NCI-H82 (cell line): ENCODE measurements at regions not wholly inside any gene's neighbourhood (a gene's known extent, or its start where the extent isn't known, plus 50 kb on each side); places are given as distances from the start of the nearest gene placed in this dataset.
A peak's percentile ranks its signal among the peaks of the same experiment; 100 is the strongest.
"Not testable (repeated sequence)": the region's sequence is repeated elsewhere in the genome, so short reads cannot be mapped to it uniquely, and the experiment has no call there.

Source experiments
- DNase-seq: peaks from one replicate; lab custom pipeline; 2025; lab: John Stamatoyannopoulos, UW

GRCh38 chr15:56811586-56811985 lies 78.3 kb upstream of the ZNF280D start:
- no peak for DNase-seq

DNA sequence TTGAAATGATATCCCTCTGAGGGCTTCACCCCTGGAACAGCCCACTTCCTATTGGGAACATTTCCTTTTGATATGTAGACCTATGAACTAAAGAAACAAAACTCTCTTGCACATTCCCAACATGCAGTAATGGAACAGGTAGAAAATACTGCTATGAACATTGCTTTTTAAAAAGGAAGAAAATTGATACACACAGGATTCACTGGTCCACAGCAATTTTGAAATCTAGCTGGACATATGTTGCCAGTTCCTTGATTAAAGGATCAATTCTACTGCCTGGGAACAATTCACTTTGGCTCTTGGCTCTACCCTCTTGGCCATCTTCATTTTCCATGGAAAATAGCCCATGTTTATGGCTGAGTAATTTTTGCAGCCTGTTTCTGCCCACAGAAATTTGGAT lies 74.9 kb upstream of the ZNF280D start:
- DNase-seq = no peak

- no peak for DNase-seq
Observed at GRCh38 chr15:56806148-56806536, 72.8 kb upstream of the ZNF280D start.

DNA sequence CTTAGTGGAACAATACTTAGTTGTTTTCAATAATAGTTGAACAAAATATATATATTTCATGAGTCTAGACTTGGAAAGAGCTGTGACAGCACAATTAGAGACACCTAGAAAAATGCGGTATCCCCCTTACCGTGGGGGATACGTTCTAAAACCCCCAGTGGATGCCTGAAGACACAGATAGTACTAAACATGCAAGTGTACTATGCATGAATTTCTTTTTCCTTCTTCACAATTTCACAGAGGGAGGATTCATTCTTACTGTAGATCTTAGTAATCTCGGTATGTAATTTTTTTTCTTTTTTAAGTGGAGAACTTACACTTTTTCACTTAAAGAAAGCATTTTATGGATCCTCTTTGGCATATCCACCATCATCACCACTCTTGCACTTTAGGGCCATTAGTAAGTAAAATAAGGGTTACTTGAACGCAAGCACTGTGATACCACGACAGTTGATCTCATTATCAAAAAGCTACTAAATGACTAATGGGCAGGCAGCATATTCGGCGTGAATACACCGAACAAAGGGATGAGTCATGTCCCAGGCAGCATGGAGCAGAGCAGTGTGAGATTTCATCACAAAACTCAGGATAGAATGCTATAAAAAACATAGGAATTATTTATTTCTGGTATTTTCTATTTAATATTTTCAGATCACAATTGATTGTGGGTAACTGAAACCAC lies 72.3 kb upstream of the ZNF280D start:
- DNase-seq = peak; percentile 16

GRCh38 chr15:56804938-56805337 lies 71.6 kb upstream of the ZNF280D start:
- no peak for DNase-seq

- no peak for DNase-seq
Observed at GRCh38 chr15:56804279-56804678, 71.0 kb upstream of the ZNF280D start.

DNA sequence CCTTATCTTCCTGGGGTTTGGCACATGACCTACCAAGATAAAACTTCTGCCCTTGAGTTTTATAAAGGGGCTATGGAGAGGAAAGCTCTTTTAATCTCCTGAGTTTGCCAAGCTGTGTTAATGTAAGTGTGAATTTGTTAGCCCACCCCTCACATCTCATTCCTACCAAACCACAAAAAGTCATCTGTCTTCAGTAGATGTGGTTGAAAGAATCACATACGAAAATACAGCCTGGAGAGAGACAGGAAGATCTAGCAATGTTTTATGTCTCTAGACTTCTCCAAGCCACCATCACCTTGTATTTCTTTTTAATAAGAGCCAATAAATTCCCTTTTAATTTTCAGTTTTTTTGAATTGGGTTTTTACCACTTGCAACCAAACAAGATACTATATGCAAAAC lies 68.9 kb upstream of the ZNF280D start:
- DNase-seq = no peak

GRCh38 chr15:56798639-56799038 lies 65.3 kb upstream of the ZNF280D start:
- DNase-seq = no peak

GRCh38 chr15:56797720-56798275 lies 64.5 kb upstream of the ZNF280D start:
- no peak for DNase-seq

DNA sequence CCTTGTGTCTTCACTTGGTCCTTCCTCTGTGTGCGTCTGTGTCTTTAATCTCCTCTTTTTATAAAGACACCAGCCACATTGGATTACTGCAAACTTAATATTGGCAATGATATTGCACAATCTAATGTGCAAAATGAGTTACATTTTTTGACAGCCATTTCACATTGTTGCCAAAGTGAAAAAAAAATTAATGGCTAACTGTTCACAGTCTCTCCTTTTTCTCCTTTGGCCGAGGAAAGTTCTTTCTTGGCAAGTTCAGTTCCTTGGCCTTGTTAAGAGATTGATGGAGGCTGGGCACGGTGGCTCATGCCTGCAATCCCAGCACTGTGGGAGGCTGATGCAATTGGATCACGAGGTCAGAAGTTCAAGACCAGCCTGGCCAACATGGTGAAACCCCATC lies 62.2 kb upstream of the ZNF280D start:
- no peak for DNase-seq

GRCh38 chr15:56794553-56795329 lies 61.4 kb upstream of the ZNF280D start:
- DNase-seq = no peak

DNA sequence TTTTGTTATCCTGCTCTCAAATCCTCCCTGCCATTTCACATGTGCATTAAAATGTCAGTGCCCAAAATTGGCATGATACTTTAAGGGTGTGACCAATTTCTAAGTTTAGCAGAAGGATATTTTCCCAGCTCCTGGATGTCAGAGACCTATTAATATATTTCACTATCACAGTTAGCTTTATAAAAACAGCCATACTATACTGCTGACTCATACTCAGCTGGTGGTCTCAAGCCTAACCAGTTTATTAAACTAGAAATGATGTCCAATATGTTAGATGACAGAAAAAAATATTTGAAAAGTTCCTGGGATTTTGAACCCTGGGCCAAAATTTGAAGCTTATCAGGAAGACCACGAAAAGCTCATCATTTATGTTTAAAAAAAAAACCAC lies 60.9 kb upstream of the ZNF280D start:
- DNase-seq = no peak

DNA sequence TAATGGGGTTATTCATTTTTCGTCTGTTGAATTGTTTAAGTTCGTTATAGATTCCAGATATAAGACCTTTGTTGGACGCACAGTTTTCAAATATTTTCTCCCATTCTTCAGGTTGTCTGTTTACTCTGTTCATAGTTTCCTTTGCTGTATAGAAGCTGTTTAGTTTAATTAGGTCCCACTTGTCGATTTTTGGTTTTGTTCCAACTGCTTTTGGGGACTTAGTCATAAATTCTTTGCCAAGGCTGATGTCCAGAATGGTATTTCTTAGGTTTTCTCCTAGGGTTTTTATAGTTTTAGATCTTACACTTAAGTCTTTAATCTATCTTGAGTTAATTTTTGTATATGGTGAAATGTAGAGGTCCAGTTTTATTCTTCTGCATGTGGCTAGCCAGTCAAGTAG lies 58.9 kb upstream of the ZNF280D start:
- no peak for DNase-seq

DNA sequence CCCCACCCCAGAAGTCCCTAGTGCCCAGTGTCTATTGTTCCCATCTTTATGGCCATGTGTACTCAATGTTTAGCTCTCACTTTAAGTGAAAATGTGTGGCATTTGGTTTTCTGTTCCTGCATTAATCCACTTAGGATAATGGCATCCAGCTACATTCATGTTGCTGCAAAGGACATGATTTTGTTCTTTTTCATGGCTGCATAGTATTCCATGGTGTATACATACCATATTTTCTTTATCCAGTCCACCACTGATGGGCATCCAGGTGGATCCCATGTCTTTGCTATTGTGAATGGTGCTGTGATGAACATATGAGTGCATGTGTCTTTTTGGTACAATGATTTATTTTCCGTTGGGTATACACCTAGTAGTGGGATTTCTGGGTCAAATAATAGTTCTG lies 58.2 kb upstream of the ZNF280D start:
- DNase-seq = not testable (repeated sequence)

GRCh38 chr15:56788359-56788758 lies 55.0 kb upstream of the ZNF280D start:
- no peak for DNase-seq

DNA sequence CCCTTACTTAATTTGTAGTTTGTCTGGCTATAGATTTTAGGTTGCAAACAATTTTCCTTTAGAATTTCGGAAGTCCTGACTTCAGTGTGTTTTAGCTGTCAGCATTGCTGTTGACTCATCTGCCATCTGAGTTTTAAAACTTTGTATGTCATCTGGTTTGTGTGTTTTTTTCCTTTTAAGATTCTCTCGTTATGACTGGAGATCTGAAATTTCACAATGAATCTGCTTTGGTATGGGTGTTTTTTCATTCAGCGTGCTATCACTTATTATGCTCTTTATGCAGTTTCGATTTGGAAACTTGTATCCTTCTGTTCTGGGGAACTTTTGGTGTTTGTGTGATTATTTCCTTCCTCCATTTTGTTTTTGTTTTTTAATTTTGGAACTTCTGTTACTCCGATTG lies 53.7 kb upstream of the ZNF280D start:
- no peak for DNase-seq

DNA sequence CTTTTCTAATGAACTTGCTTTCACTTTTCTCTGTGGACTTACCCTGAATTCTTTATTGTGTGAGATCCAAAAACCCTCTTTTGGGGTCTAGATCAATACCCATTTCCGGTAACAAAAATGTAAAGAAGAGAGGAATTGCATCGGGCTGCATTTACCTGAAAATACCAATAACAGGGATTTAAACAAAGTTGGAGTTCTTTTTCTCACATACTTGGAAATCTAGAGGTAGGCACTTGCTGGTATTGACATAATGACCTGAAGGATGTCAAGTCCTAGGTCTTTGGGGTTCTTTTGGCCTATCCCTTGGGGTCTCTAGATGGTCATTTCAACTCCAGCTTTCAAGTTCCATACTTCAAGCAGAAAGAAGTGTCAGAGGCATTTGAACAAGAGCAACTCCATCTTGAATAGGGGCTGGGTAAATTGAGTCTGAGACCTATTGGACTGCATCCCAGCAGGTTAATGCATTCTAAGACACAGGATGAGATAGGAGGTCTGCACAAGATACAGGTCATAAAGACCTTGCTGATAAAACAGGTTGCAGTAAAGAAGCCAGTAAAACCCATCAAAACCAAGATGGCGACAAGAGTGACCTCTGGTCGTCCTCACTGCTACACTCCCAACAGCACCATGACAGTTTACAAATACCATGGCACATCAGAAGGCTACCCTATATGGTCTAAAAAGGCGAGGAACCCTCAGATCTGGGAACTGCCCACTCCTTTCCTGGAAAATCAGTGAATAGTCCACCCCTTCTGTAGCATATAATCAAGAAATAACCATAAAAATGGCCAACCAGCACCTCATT lies 50.8 kb upstream of the ZNF280D start:
- DNase-seq = no peak

- no peak for DNase-seq
Observed at GRCh38 chr15:56783156-56783856, 50.0 kb upstream of the ZNF280D start.
